HUDEP-2 (cell line): ENCODE measurements at regions not wholly inside any gene's neighbourhood (a gene's known extent, or its start where the extent isn't known, plus 50 kb on each side); places are given as distances from the start of the nearest gene placed in this dataset.
"Not testable (repeated sequence)": the region's sequence is repeated elsewhere in the genome, so short reads cannot be mapped to it uniquely, and the experiment has no call there.

Experiments used
- DNase-seq, 76 experiments: peaks; one replicate each; lab custom pipeline; 2025; ENCODE audit not compliant: unreplicated experiment in 76 of 76; lab: John Stamatoyannopoulos, UW

GRCh38 chr6:4342407-4343137, 207.2 kb upstream of the ECI2 start:
- DNase-seq, result no peak

- DNase-seq, result no peak
Observed at GRCh38 chr6:4341078-4341797, 205.9 kb upstream of the ECI2 start.

- no peak for DNase-seq
Observed at GRCh38 chr6:4340544-4340943, 205.2 kb upstream of the ECI2 start.

GRCh38 chr6:4338884-4339283, 203.5 kb upstream of the ECI2 start:
- no peak for DNase-seq

GRCh38 chr6:4336778-4337442, 201.5 kb upstream of the ECI2 start:
- peak in 5 of 76 experiments; percentile 10 to 34 (median 27) for DNase-seq

GRCh38 chr6:4336084-4336483, 200.7 kb upstream of the ECI2 start:
- no peak for DNase-seq

- not testable (repeated sequence) for DNase-seq
Observed at GRCh38 chr6:4334158-4334740, 198.9 kb upstream of the ECI2 start.

- DNase-seq, result no peak
Observed at GRCh38 chr6:4327841-4328240, 192.5 kb upstream of the ECI2 start.

GRCh38 chr6:4324746-4325145, 189.4 kb upstream of the ECI2 start:
- no peak for DNase-seq

- DNase-seq, result no peak
Observed at GRCh38 chr6:4323322-4323721, 187.9 kb upstream of the ECI2 start.

GRCh38 chr6:4322846-4323309, 187.5 kb upstream of the ECI2 start:
- DNase-seq, result no peak

- no peak for DNase-seq
Observed at GRCh38 chr6:4322134-4322845, 186.9 kb upstream of the ECI2 start.

GRCh38 chr6:4320860-4321259, 185.5 kb upstream of the ECI2 start:
- no peak for DNase-seq

- no peak for DNase-seq
Observed at GRCh38 chr6:4319981-4320683, 184.8 kb upstream of the ECI2 start.

- DNase-seq, result no peak
Observed at GRCh38 chr6:4318321-4318720, 182.9 kb upstream of the ECI2 start.

GRCh38 chr6:4316867-4317400, 181.6 kb upstream of the ECI2 start:
- peak in 1 of 76 experiments; percentile 9 for DNase-seq

GRCh38 chr6:4314201-4314707, 178.9 kb upstream of the ECI2 start:
- no peak for DNase-seq

GRCh38 chr6:4313044-4313686, 177.8 kb upstream of the ECI2 start:
- DNase-seq, result peak in 6 of 76 experiments; percentile 19 to 58 (median 29)
